Neural crest cell (in vitro differentiated cells): ENCODE measurements at regions not wholly inside any gene's neighbourhood (a gene's known extent, or its start where the extent isn't known, plus 50 kb on each side); places are given as distances from the start of the nearest gene placed in this dataset.

Source experiments
- DNase-seq: peaks from one replicate; pipeline ENCODE4 v3.0.0; 2021; ENCODE audit warnings: low read depth, mixed read lengths, low spot score
- H3K27ac Mint-ChIP-seq: one replicate; pipeline ENCODE4 v1.8.0; 2021; ENCODE audit warnings: mild to moderate bottlenecking, mixed read lengths; ENCODE audit not compliant: unreplicated experiment
- H3K27me3 Mint-ChIP-seq: 2 replicates; pipeline ENCODE4 v1.8.0; 2021; ENCODE audit warnings: low read depth, mild to moderate bottlenecking, mixed read lengths
- H3K36me3 Mint-ChIP-seq: 2 replicates; pipeline ENCODE4 v1.8.0; 2021; ENCODE audit warnings: low read depth, mild to moderate bottlenecking, mixed read lengths
- H3K4me1 Mint-ChIP-seq: 2 replicates; pipeline ENCODE4 v1.8.0; 2021; ENCODE audit warnings: mixed read lengths
- H3K4me3 Mint-ChIP-seq: one replicate; pipeline ENCODE4 v1.8.0; 2021; ENCODE audit warnings: mild to moderate bottlenecking, mixed read lengths
- H3K9me3 Mint-ChIP-seq: 2 replicates; pipeline ENCODE4 v1.8.0; 2021; ENCODE audit warnings: mixed read lengths
- TF ChIP-seq, protein P1 (sequence below): fragments of 200-600 bp; sonication (generic); conservative IDR thresholded peaks from 2 replicates; pipeline ENCODE4 v1.5.0; 2021; ENCODE audit warnings: antibody characterized with exemption, mild to moderate bottlenecking

DNA sequence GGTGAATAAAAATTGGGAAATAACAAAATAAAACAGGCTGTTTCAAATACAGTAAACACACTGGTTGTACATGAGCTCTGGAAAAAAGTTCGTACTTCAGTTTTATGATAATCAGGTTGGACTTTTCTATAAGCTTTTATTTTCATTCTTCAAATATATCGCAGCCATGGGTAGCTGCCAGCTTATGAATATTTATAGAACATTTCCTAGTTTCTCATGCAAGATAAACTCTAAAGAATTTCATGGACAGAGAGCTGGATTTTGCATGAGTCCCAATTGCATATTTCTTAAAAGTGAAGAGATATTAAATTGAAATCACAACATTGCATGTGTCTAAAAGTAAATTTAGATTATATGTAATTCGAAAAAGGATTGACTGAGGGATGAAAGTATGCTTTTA, 827.6 kb downstream of the SLC6A15 start:
- Mint-ChIP-seq H3K27me3 (no peaks in the 10 kb centered on the region), H3K9me3 (no peaks in the 10 kb centered on the region), H3K36me3 (no peaks in the 10 kb centered on the region), H3K4me1 (no peaks in the 10 kb centered on the region), H3K4me3 (no peak overlapping the region), H3K27ac (no peak overlapping the region)
- DNase-seq, result no peak
- TF ChIP-seq, protein P1, sequence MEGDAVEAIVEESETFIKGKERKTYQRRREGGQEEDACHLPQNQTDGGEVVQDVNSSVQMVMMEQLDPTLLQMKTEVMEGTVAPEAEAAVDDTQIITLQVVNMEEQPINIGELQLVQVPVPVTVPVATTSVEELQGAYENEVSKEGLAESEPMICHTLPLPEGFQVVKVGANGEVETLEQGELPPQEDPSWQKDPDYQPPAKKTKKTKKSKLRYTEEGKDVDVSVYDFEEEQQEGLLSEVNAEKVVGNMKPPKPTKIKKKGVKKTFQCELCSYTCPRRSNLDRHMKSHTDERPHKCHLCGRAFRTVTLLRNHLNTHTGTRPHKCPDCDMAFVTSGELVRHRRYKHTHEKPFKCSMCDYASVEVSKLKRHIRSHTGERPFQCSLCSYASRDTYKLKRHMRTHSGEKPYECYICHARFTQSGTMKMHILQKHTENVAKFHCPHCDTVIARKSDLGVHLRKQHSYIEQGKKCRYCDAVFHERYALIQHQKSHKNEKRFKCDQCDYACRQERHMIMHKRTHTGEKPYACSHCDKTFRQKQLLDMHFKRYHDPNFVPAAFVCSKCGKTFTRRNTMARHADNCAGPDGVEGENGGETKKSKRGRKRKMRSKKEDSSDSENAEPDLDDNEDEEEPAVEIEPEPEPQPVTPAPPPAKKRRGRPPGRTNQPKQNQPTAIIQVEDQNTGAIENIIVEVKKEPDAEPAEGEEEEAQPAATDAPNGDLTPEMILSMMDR, result no peak

DNA sequence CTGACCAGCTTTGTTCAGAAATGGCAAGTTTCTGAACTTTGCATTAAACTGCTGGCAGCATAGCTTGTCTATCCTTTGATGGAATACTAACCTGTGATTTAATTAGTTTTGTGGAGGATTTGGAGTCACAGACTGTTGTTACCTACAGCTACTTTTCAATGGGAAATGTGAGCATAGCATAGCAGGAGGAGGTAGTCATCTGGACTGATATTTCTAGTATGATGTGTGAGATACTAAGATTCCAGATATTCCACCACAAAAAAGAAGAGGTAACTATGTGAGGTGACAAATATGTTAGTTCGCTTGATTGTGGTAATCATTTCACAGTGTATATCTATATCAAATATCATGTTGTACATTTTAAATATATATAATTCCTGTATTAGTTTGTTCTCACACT, 833.0 kb downstream of the SLC6A15 start:
- Mint-ChIP-seq H3K27me3 (no peaks in the 10 kb centered on the region), H3K9me3 (no peaks in the 10 kb centered on the region), H3K4me1 (no peaks in the 10 kb centered on the region), H3K36me3 (no peaks in the 10 kb centered on the region), H3K4me3 (no peak overlapping the region), H3K27ac (no peak overlapping the region)
- TF ChIP-seq, protein P1, result no peak
- no peak for DNase-seq

GRCh38 chr12:84077679-84078078, 834.9 kb downstream of the SLC6A15 start:
- Mint-ChIP-seq H3K27ac (no peak overlapping the region), H3K9me3 (peaks cover 5% of the 10 kb centered on the region), H3K27me3 (no peaks in the 10 kb centered on the region), H3K4me3 (no peak overlapping the region), H3K4me1 (no peaks in the 10 kb centered on the region), H3K36me3 (no peaks in the 10 kb centered on the region)
- no peak for DNase-seq
- TF ChIP-seq, protein P1, result no peak

- Mint-ChIP-seq H3K4me3 (no peak overlapping the region), H3K27me3 (no peaks in the 10 kb centered on the region), H3K4me1 (no peaks in the 10 kb centered on the region), H3K9me3 (peaks cover 5% of the 10 kb centered on the region), H3K36me3 (no peaks in the 10 kb centered on the region), H3K27ac (no peak overlapping the region)
- DNase-seq, result no peak
- TF ChIP-seq, protein P1, result no peak
Measured at GRCh38 chr12:84075991-84076390, 836.6 kb downstream of the SLC6A15 start.

- no peaks in the 10 kb centered on the region for H3K36me3 Mint-ChIP-seq
- DNase-seq, result no peak
- no peak overlapping the region for H3K27ac Mint-ChIP-seq
- H3K4me1 Mint-ChIP-seq, result no peaks in the 10 kb centered on the region
- H3K27me3 Mint-ChIP-seq, result no peaks in the 10 kb centered on the region
- no peak overlapping the region for H3K4me3 Mint-ChIP-seq
- peaks cover 5% of the 10 kb centered on the region for H3K9me3 Mint-ChIP-seq
- TF ChIP-seq, protein P1, result no peak
Measured at GRCh38 chr12:84073401-84073800, 839.2 kb downstream of the SLC6A15 start.

DNA sequence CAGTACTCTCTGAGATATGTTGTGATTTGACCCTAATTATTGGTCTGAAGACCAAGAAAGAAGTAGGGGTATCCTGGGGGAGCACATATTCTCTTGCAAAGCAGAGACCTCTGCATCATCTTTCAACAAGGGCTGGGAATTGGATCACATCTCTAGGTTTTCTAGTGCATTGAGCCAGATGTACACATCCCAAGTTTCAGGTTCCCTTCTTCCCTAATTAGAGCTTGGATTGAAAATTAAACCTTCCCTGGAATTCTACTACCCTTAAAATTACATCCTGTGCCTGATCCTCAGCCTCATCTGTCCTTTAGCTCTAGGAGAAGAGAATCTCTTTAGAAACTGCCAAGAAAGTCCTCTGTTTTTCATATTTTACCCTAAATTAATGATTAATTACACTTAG, 839.6 kb downstream of the SLC6A15 start:
- Mint-ChIP-seq H3K4me1 (no peaks in the 10 kb centered on the region), H3K4me3 (no peak overlapping the region), H3K36me3 (no peaks in the 10 kb centered on the region), H3K27ac (no peak overlapping the region), H3K9me3 (peaks cover 5% of the 10 kb centered on the region), H3K27me3 (no peaks in the 10 kb centered on the region)
- no peak for DNase-seq
- TF ChIP-seq, protein P1, result no peak
